ENCODE measurements at regions not wholly inside any gene's neighbourhood (a gene's known extent, or its start where the extent isn't known, plus 50 kb on each side); places are given as distances from the start of the nearest gene placed in this dataset.

DNA sequence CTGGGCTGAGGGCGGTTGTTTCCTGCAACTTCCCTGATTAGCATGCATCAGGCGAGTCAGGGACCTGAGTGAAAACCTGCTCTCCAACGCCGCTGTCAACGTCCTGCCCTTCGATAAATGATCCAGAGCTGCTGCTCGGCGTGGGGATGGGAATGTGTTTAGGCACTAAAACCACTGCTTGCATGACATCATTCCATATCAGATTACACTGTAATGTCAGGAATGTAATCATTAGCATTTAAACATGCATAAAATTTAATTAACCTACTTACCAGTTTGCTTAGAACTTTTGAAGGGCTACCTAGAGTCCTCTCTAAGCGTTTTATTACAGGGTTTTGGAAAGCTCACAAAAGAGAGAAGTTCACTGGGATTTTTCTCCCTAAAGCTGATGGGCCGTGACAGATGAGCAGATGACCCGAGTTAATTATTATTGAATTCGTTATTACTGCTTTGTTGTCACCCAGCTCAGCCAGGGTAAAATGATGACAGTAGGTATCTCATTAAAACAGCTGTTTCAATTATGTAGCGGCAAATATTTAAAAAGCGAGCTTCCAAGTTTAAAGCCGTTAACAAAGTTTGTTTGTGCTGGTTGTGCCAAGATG is 685.6 kb upstream of the SALL3 start:
- DNase-seq (ENCODE audit: low read depth) = no peak
- TF ChIP-seq, protein P1, sequence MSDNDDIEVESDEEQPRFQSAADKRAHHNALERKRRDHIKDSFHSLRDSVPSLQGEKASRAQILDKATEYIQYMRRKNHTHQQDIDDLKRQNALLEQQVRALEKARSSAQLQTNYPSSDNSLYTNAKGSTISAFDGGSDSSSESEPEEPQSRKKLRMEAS (IDR thresholded peaks at IDR 0.05; ENCODE audit: low read depth, low read length) = no peak
- TF ChIP-seq CTCF (IDR thresholded peaks at IDR 0.05; ENCODE audit: low read depth, low read length) (no peak), MYC (IDR thresholded peaks at IDR 0.05; ENCODE audit: low read depth, low read length) (no peak), POLR2A (IDR thresholded peaks at IDR 0.05; ENCODE audit: extremely low read depth, insufficient read length) (no peak)
- no peak overlapping the region for H3K4me3 ChIP-seq (ENCODE audit: low read depth, low read length)

DNA sequence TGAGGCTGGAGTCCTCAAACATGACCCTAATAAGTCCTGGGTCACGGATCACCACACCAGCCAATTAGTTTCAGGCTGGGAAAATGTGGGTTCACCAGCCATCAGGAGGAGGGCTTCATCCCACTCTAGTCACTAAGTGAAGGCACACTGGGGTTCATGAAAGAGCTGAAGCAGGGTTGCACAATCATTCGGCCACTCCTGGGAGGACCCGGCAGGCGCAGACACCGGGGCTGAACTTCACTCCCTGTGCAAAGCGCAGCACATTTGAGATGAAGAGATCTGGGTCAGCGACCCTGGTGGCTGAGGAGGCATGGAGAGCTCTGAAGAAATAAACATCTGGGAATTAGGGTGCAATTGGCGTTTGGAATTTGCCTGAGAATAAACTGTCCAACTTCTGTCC is 684.4 kb upstream of the SALL3 start:
- DNase-seq (ENCODE audit: low read depth) = no peak
- no peak overlapping the region for H3K4me3 ChIP-seq (ENCODE audit: low read depth, low read length)
- TF ChIP-seq MYC (IDR thresholded peaks at IDR 0.05; ENCODE audit: low read depth, low read length) (no peak), POLR2A (IDR thresholded peaks at IDR 0.05; ENCODE audit: extremely low read depth, insufficient read length) (no peak)
- TF ChIP-seq, protein P1 (IDR thresholded peaks at IDR 0.05; ENCODE audit: low read depth, low read length) = no peak

DNA sequence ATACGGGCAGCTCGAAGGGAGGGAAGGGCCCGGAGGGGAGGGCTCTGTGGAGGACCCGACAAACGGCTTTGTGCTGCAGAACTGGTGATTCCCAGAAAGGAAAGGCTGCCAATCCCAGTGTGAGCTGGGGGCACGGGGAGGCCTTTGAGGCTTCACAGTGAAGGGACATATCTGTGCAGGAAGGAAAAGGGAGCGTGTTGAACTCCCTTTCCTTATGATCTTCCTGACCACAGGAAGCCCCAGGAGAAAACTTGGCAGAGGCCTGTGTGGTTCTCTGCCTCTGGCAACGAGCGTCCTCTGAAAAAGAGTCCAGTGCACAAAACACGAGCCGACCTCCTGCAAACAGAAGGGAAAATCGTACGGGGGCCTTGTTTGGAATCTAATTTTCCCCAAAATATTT is 683.5 kb upstream of the SALL3 start:
- TF ChIP-seq POLR2A (IDR thresholded peaks at IDR 0.05; ENCODE audit: extremely low read depth, insufficient read length) = no peak
- no peak for TF ChIP-seq CTCF (IDR thresholded peaks at IDR 0.05; ENCODE audit: low read depth, low read length)
- no peak for TF ChIP-seq MYC (IDR thresholded peaks at IDR 0.05; ENCODE audit: low read depth, low read length)
- TF ChIP-seq, protein P1 (IDR thresholded peaks at IDR 0.05; ENCODE audit: low read depth, low read length) = no peak
- no peak for DNase-seq (ENCODE audit: low read depth)
- H3K4me3 ChIP-seq (ENCODE audit: low read depth, low read length) = no peak overlapping the region

DNA sequence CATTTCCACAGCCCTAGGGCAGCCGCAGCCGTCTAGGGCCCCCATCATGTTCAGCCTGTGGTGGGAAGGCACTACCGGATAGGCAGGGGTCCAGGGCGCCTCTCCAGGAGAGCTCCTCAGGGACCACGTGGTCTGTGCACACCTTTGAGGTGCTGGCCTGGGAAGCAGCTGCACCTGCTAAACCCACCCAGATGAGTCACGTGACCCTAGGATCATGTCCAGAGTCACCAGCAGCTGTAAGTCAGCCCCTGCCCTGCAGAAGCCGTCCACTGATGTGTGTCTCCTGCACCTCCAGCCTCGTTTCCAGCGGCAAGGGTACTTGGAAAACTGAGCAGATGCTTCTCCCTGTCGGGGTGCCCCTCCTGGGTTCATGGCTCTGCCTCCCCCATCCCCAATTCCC is 682.6 kb upstream of the SALL3 start:
- no peak overlapping the region for H3K4me3 ChIP-seq (ENCODE audit: low read depth, low read length)
- no peak for DNase-seq (ENCODE audit: low read depth)
- TF ChIP-seq, protein P1 (IDR thresholded peaks at IDR 0.05; ENCODE audit: low read depth, low read length) = no peak
- TF ChIP-seq POLR2A (IDR thresholded peaks at IDR 0.05; ENCODE audit: extremely low read depth, insufficient read length) (no peak), CTCF (IDR thresholded peaks at IDR 0.05; ENCODE audit: low read depth, low read length) (no peak), MYC (IDR thresholded peaks at IDR 0.05; ENCODE audit: low read depth, low read length) (no peak)

DNA sequence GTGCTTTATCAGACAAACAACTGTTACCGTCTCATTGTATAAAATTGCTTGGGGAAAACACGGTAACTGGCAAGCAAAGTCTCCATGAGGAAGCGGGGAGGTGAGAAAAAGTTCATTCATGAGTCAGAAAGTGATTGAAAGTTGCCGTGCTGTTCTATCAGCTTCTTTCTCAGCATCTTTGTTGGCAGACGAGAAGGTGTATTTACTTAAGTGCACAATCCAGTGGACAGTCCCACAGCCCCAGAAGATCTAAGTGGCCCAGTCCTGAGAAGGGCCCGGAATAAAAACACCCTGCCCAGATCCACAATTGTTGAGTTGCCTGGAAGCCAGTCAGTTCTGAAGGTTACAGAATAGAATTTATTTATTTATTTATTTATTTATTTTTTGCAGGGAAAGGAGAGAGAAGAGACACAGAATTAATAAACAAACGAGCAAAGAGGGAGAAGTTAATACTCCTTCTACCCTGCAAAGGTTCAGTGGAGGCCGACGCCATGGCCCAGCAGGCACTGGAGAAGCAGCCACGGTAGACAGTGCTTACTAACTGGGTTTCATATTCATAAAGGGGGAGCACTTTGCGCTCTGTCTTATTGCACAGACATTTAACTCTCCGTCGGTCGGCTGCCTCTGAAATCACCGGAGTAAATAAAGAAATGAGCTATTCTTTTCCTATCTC is 676.0 kb upstream of the SALL3 start:
- no peak overlapping the region for H3K4me3 ChIP-seq (ENCODE audit: low read depth, low read length)
- DNase-seq (ENCODE audit: low read depth) = no peak
- TF ChIP-seq, protein P1 (IDR thresholded peaks at IDR 0.05; ENCODE audit: low read depth, low read length) = no peak
- TF ChIP-seq POLR2A (IDR thresholded peaks at IDR 0.05; ENCODE audit: extremely low read depth, insufficient read length) (no peak), MYC (IDR thresholded peaks at IDR 0.05; ENCODE audit: low read depth, low read length) (no peak), CTCF (IDR thresholded peaks at IDR 0.05; ENCODE audit: low read depth, low read length) (no peak)
